HUES64 (cell line): ENCODE measurements at regions not wholly inside any gene's neighbourhood (a gene's known extent, or its start where the extent isn't known, plus 50 kb on each side); places are given as distances from the start of the nearest gene placed in this dataset.

ENCODE experiments used
- H3K27ac ChIP-seq: 2 replicates; pipeline ENCODE4 v1.7.0; 2013; ENCODE audit warnings: low read depth, low read length, inconsistent platforms
- H3K27me3 ChIP-seq: 2 replicates; pipeline ENCODE4 v1.6.1; 2013; ENCODE audit warnings: mild to moderate bottlenecking, low read length; ENCODE audit not compliant: insufficient read depth
- H3K36me3 ChIP-seq: 2 replicates; pipeline ENCODE4 v1.6.1; 2013; ENCODE audit warnings: mild to moderate bottlenecking, low read length; ENCODE audit not compliant: insufficient read depth
- H3K4me1 ChIP-seq: 2 replicates; pipeline ENCODE4 v1.6.1; 2013; ENCODE audit warnings: mild to moderate bottlenecking, low read length, moderate library complexity; ENCODE audit not compliant: insufficient read depth
- H3K4me3 ChIP-seq: 2 replicates; pipeline ENCODE4 v1.5.1; 2013; ENCODE audit warnings: mild to moderate bottlenecking, low read length, moderate library complexity
- H3K9ac ChIP-seq: 2 replicates; pipeline ENCODE4 v1.6.1; 2013; ENCODE audit warnings: mild to moderate bottlenecking, low read depth, low read length
- H3K9me3 ChIP-seq: 2 replicates; pipeline ENCODE4 v1.6.1; 2013; ENCODE audit warnings: low read depth, low read length; ENCODE audit not compliant: insufficient read depth
- WGBS: fragments of 150-250, 120-280 bp; methylation state at CpG from one replicate; pipeline ENCODE4 v1.1.7; 2013; ENCODE audit warnings: missing lambda C conversion rate; 5-methylcytosine and 5-hydroxymethylcytosine counted together

GRCh38 chr18:68466672-68467071 lies 248.2 kb downstream of the TMX3 start:
- Histone ChIP-seq H3K9ac (no peak overlapping the region), H3K36me3 (no peaks in the 10 kb centered on the region), H3K4me3 (no peak overlapping the region), H3K9me3 (no peaks in the 10 kb centered on the region), H3K27me3 (no peaks in the 10 kb centered on the region), H3K4me1 (peaks cover 7% of the 10 kb centered on the region), H3K27ac (no peak overlapping the region)
- WGBS, result 100% methylated on average over 1 of the region's 1 CpG

GRCh38 chr18:68462766-68463165 lies 252.1 kb downstream of the TMX3 start:
- WGBS, result 92% methylated on average over 1 of the region's 1 CpG

GRCh38 chr18:68462148-68462547 lies 252.8 kb downstream of the TMX3 start:
- Histone ChIP-seq H3K27me3 (no peaks in the 10 kb centered on the region), H3K9ac (no peak overlapping the region), H3K4me1 (no peaks in the 10 kb centered on the region), H3K9me3 (no peaks in the 10 kb centered on the region), H3K36me3 (no peaks in the 10 kb centered on the region), H3K4me3 (no peak overlapping the region), H3K27ac (no peak overlapping the region)
- WGBS, result 82% methylated on average over 1 of the region's 1 CpG

More at GRCh38 chr18:68462766-68463165, 252.1 kb downstream of the TMX3 start:
- no peaks in the 10 kb centered on the region for H3K9me3 ChIP-seq
- no peak overlapping the region for H3K4me3 ChIP-seq
- H3K9ac ChIP-seq, result no peak overlapping the region
- no peak overlapping the region for H3K27ac ChIP-seq
- no peaks in the 10 kb centered on the region for H3K27me3 ChIP-seq
- no peaks in the 10 kb centered on the region for H3K36me3 ChIP-seq
- H3K4me1 ChIP-seq, result no peaks in the 10 kb centered on the region

GRCh38 chr18:68461481-68462018 lies 253.4 kb downstream of the TMX3 start:
- 75% methylated on average over 2 of the region's 3 CpGs for WGBS
- no peak overlapping the region for H3K27ac ChIP-seq
- no peaks in the 10 kb centered on the region for H3K9me3 ChIP-seq

GRCh38 chr18:68459968-68460367 lies 254.9 kb downstream of the TMX3 start:
- Histone ChIP-seq H3K4me3 (no peak overlapping the region), H3K27me3 (no peaks in the 10 kb centered on the region), H3K27ac (no peak overlapping the region), H3K4me1 (no peaks in the 10 kb centered on the region), H3K36me3 (no peaks in the 10 kb centered on the region), H3K9me3 (no peaks in the 10 kb centered on the region), H3K9ac (no peak overlapping the region)
- 97% methylated on average over 12 of the region's 12 CpGs for WGBS

More at GRCh38 chr18:68461481-68462018, 253.4 kb downstream of the TMX3 start:
- Histone ChIP-seq H3K4me1 (no peaks in the 10 kb centered on the region), H3K4me3 (no peak overlapping the region), H3K36me3 (no peaks in the 10 kb centered on the region), H3K27me3 (no peaks in the 10 kb centered on the region), H3K9ac (no peak overlapping the region)

GRCh38 chr18:68456985-68457384 lies 257.9 kb downstream of the TMX3 start:
- no peaks in the 10 kb centered on the region for H3K9me3 ChIP-seq
- no peak overlapping the region for H3K4me3 ChIP-seq
- H3K36me3 ChIP-seq, result no peaks in the 10 kb centered on the region
- H3K4me1 ChIP-seq, result no peaks in the 10 kb centered on the region
- WGBS, result 99% methylated on average over 4 of the region's 4 CpGs
- H3K9ac ChIP-seq, result no peak overlapping the region
- no peak overlapping the region for H3K27ac ChIP-seq
- H3K27me3 ChIP-seq, result no peaks in the 10 kb centered on the region

GRCh38 chr18:68455229-68455603 lies 259.7 kb downstream of the TMX3 start:
- Histone ChIP-seq H3K4me1 (no peaks in the 10 kb centered on the region), H3K9me3 (no peaks in the 10 kb centered on the region), H3K27ac (no peak overlapping the region), H3K4me3 (no peak overlapping the region), H3K36me3 (no peaks in the 10 kb centered on the region), H3K9ac (no peak overlapping the region), H3K27me3 (no peaks in the 10 kb centered on the region)

GRCh38 chr18:68454511-68455228 lies 260.2 kb downstream of the TMX3 start:
- no peaks in the 10 kb centered on the region for H3K4me1 ChIP-seq
- H3K9ac ChIP-seq, result no peak overlapping the region
- no peak overlapping the region for H3K27ac ChIP-seq
- no peak overlapping the region for H3K4me3 ChIP-seq
- H3K9me3 ChIP-seq, result no peaks in the 10 kb centered on the region
- no peaks in the 10 kb centered on the region for H3K36me3 ChIP-seq
- no peaks in the 10 kb centered on the region for H3K27me3 ChIP-seq
- 60% methylated on average over 3 of the region's 3 CpGs for WGBS

GRCh38 chr18:68449292-68449691 lies 265.6 kb downstream of the TMX3 start:
- Histone ChIP-seq H3K36me3 (no peaks in the 10 kb centered on the region), H3K9ac (no peak overlapping the region), H3K9me3 (no peaks in the 10 kb centered on the region), H3K4me1 (no peaks in the 10 kb centered on the region), H3K4me3 (no peak overlapping the region), H3K27me3 (no peaks in the 10 kb centered on the region), H3K27ac (no peak overlapping the region)
- 97% methylated on average over 2 of the region's 2 CpGs for WGBS

- Histone ChIP-seq H3K9me3 (no peaks in the 10 kb centered on the region), H3K9ac (no peak overlapping the region), H3K4me1 (no peaks in the 10 kb centered on the region), H3K36me3 (no peaks in the 10 kb centered on the region), H3K4me3 (no peak overlapping the region), H3K27ac (no peak overlapping the region), H3K27me3 (no peaks in the 10 kb centered on the region)
- WGBS, result 100% methylated on average over 1 of the region's 1 CpG
These were observed 266.2 kb downstream of the TMX3 start for GRCh38 chr18:68448736-68449135.

GRCh38 chr18:68447286-68447685 lies 267.6 kb downstream of the TMX3 start:
- H3K4me1 ChIP-seq, result no peaks in the 10 kb centered on the region
- H3K36me3 ChIP-seq, result no peaks in the 10 kb centered on the region
- H3K9ac ChIP-seq, result no peak overlapping the region
- no peaks in the 10 kb centered on the region for H3K9me3 ChIP-seq
- H3K27me3 ChIP-seq, result no peaks in the 10 kb centered on the region
- WGBS, result no CpG with 5 or more reads among the region's 1 CpG
- H3K4me3 ChIP-seq, result no peak overlapping the region
- H3K27ac ChIP-seq, result no peak overlapping the region
